ENCODE measurements at regions not wholly inside any gene's neighbourhood (a gene's known extent, or its start where the extent isn't known, plus 50 kb on each side); places are given as distances from the start of the nearest gene placed in this dataset.

DNA sequence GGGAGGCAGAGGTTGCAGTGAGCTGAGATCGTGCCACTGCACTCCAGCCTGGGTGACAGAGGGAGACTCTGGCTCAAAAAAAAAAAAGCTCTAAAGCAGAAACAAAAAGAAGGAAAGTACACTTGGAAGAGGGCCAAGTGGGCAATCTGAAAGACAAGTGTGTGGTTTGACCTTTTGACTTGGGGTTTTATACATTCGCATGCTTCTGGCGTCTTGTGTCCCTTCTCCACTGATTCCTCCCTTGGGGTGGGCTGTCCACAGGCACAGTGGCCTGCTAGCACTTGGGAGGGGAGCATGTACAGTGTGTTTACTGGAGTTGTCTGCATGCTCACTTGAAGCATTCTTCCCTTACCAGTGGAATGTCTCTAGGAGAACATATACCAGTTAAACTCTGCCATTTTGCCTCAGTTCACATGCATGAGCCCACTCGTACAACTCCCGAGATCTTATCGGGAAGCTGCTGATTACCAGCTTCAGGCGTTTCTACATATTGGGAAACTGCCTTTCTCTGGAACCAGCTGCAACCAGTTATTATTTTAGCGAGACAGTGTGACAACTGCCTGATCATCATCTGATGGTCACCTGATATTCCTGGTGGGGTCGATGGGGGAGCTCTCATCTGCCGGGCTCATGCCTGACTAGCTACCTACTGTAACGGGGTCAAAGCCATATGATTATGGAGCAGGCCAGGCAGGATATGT lies 113.5 kb upstream of the ZNF678 start:
- no peak for DNase-seq

DNA sequence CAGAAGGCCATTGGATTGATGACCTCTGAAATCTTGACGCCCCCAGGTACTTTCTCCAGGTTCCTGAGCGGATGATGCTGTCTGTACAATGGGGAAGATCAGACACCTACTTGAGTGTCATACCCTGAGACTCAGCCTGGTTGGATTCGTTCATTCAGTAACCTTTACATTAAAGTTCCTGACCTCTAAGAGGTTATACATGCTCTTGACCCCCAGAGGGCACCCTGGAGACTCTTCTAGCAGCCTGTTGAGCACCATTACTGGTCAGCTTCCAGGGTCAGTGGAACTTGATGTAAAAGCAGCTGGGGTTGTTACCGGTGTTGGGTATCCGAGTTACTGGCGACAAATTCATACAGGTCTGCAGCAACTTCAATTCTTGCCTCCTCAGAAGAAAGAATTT lies 114.3 kb upstream of the ZNF678 start:
- no peak for DNase-seq

DNA sequence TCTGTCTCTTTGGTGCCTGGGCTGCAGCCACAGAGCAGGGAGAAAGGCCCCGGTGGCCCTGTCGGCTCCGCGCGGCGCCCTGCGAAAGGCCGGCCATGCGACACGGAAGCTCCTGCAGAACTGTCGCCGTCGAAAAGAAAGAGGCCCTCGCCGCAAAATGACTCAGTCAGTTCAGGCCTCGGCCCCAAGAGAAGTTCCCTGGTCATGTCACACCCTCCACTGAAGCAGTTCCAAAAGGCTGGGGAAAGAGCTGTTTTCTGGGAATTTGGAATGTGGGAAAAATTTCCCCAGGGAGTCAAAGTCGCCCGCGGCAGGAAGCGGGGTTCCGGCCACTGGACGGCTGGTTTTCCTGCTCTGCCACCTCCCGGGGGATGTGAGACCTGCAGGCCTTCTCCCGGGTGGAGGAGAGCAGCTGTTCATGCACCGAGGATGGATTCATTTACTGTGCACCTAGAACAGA lies 115.8 kb upstream of the ZNF678 start:
- DNase-seq = no peak

GRCh38 chr1:227445746-227446145 lies 117.6 kb upstream of the ZNF678 start:
- DNase-seq = no peak

GRCh38 chr1:227445092-227445674 lies 118.2 kb upstream of the ZNF678 start:
- DNase-seq = no peak

DNA sequence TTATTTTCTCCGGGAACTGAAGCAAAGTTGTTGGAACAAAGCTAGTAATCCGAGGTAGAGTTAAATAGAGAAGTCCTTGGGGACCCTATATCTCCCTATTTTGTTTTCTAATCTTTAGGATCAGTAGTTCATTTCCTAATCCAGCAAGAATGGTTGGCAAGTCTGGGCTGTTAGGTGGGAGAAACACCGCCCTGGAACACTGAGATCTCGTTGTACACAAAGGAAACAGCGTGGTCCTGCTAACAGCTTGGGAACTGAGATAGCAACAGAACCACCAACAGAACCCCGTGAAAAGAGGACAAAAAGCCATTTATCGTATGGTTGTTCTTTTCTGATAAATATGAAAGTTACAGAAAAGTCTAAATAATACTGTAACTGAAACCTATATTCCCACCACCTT lies 121.9 kb upstream of the CDC42BPA start:
- DNase-seq = no peak

DNA sequence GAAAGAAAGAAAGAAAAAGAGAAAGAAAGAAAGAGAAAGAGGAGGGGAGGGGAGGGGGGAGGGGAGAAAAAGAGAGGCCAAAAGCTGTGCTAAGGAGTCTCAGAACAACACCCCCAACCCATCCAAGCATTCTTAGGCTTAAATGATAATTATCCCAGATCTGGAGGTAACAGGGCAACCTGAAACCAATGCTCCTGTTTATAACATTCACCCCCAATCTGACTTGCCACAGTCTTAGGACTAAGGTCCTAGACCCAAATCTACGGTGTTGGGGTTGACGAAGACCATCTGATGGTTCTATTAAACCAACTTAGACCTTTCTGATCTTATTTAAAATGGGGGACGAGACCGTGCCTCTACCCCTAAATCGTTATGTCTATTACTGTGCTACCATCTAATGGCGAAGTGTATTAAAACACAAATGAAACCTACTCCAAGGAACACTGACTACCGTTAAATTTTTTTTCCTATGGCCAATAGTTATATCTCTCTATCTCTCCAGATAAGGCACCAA lies 119.3 kb upstream of the CDC42BPA start:
- DNase-seq = peak; percentile 39

GRCh38 chr1:227434808-227435444 lies 116.6 kb upstream of the CDC42BPA start:
- no peak for DNase-seq

DNA sequence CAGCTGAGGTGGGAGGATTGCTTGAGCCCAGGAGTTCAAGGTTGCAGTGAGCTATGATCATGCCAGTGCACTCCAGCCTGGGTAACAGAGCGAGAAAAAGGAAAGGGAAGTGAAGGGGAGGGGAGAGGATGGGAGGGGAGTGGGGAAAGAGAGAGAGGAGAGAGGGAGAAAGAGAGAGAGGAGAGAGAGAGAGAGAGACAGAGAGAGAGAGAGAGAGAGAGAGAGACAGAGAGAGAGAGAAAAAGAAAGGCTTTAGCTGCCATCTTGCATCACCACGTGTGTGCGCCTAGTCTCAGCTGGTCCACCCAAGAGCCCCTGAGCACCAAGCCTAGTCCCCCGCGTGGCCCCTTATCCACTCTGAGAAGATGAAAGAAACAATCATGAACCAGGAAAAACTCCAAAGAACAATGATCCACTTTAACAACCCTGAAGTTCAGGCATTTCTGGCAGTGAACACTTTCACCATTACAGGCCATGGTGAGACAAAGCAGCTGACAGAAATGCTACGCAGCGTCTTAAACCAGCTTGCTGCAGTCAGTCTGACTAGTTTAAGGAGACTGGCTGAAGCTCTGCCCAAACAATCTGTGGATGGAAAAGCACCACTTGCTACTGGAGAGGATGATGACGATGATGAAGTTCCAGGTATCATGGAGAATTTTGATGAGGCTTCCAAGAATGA lies 115.5 kb upstream of the CDC42BPA start:
- no peak for DNase-seq

GRCh38 chr1:227432981-227433380 lies 114.7 kb upstream of the CDC42BPA start:
- DNase-seq = no peak

DNA sequence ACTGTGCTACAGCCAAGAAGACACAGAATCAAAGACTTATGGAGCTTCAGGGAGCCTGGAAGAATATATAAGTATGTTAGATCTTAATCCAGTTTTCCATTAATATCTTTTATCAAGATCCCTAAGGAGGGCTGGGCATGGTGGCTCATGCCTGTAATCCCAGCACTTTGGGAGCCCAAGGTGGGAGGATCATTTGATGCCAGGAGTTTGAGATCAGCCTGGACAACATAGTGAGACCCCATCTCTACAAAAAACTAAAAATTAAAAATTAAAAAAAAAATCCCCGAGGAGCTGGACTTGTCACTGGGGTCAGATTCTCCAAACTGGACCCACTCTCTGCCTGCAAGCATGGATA lies 113.9 kb upstream of the CDC42BPA start:
- DNase-seq = no peak

DNA sequence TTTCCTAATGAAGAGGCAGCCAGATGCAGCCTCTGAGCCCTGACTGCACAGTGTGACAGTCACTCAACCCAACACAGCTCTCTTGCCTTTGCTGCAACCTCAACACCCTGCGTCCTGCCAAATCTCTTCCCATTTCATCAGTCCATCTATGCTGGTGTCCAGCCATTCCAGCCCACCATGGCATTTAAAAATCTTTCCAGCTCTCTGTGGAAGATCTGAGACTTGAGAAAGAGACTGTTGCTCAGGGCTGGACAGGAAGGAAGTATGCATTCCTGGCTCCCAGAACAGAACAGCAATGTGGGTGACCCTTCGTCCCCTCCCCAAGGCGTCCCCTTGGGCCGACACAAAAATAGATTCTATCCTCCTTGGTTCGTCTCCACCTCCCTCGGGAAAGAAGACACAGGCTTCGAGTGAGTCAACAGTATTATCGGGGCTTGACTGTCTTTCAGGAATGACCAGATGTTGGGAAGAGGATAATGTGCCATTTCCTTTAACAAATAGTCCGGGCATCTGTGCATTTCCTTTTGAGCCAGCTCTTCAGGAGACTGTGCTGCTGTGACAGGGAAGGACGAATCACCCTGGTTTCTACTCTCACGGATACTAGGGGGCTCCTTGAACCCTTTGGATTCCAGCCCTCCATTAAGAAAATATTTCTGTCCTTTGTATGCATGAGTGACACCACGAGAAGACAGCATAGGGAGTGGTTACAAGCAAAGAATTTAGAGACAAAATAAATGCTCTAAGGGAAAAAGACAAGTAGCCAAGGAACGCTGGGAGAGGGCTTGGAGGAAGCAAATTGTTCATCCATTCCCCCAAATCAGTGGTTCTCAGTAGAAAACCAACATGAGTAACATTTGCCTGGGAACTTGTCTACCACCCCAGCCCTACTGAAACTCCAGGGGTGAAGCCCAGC lies 111.4 kb upstream of the CDC42BPA start:
- peak; percentile 48 for DNase-seq

DNA sequence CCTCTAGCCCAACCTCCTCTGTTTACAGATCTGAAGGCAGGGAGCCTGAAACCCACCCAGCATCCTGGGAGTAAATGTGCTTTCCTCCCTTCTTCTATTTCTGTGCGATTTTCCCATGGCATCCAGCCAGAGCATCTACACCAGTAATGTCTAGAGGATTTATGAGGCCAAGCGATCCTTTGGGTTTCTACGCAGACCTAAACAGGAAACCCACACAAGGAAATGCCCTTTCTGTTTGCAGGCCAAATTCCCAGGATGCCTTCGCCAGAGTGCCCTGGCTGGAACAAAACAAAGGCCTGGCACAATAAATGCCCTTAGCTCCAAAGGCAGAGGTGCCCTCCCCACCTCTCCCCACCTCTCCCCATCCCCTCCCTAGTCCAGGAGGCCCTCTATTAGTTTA lies 110.5 kb upstream of the CDC42BPA start:
- DNase-seq = peak; percentile 58

- no peak for DNase-seq
Observed at GRCh38 chr1:227427411-227427810, 109.1 kb upstream of the CDC42BPA start.

DNA sequence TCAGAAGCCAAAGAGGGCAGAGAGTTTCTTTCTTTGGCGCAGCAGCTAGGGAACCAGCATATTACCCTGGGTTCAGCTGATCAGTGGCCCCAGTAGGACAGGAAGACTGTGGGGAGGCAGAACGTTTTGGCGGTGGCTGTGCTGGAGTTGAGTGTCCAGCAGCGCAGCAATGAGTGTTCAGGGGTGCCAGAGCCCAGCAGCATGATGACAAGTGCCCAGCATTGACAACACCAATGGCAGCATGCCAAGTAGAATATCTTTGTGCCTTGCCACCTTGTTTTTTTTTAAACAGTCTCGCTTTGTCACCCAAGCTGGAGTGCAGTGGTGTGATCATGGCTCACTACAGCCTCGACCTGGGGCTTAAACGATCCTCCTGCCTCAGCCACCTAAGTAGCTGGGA lies 106.7 kb upstream of the CDC42BPA start:
- DNase-seq = no peak

- DNase-seq = no peak
Observed at GRCh38 chr1:227424159-227424680, 105.9 kb upstream of the CDC42BPA start.

GRCh38 chr1:227422581-227422980 lies 104.3 kb upstream of the CDC42BPA start:
- no peak for DNase-seq

- DNase-seq = no peak
Observed at GRCh38 chr1:227420147-227420546, 101.9 kb upstream of the CDC42BPA start.

DNA sequence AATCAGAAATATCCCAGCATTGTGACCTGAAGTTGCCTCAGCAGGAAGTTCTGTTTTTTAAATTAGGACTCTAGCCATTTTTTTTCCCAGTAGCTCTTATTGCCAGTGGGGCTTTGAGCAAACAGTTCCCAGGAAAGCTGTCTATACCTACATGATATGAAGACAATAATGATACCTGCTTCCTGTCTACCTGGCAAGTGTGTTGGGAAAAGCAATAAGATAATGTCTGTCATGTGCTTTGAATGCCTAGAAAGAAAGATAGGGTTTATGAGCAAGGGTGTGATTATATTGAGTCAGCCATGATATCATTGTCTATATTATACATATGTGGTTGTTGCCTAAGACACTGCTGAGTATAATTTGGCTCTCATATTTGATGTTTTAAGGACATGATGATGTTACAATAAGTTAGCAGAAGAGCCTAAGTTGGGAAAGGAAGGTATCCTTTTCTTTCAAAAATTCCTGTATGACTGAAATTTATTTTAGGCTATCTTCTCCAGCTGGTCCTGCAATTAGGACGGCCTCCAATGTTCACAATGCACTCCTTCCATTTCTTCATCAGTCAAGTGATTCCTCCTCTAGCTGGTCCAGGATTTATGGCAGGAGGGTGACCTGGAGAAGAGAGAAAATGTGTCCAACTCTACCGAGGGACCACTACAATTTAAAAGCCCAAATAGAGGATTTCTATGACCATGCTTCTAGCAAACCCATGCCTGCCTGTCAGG lies 99.6 kb upstream of the CDC42BPA start:
- DNase-seq = no peak

DNA sequence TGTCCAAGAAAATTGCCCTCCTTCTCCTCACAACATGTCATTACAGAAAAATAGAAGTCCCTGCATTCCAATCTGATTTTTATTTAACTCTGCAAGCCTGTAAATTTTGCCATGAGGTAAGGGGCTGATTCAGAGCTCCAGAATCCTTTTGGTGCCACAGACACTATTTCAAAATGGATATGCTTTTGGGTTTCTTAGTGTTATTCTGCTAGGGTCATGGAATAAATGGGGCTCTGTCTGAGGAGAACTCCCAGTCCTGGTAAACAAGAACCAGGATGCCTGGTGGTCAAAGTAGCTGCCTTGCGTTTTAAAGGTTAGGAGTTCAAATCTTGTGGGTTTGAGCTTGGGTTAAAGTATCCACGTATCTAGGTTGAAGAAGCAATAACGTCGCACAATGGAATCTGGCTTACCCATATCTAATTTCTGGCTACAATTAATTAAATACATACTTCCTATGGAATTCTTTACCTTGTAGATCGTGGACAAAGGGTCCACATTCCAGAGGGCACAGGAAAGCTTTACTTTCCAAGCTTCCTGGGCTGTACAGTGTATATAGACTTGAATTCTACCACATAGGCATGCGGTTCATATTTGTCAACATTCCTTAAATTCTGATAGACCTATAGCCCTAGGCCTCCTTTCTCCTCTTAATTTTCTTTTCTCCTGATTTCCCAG lies 98.0 kb upstream of the CDC42BPA start:
- DNase-seq = no peak
